ENCODE measurements at regions not wholly inside any gene's neighbourhood (a gene's known extent, or its start where the extent isn't known, plus 50 kb on each side); places are given as distances from the start of the nearest gene placed in this dataset.

GRCh38 chrX:117641913-117642656, 474.5 kb downstream of the KLHL13 start:
- DNase-seq (ENCODE audit: low read depth) = no peak
- in situ Hi-C loops (cut with HindIII; ENCODE audit: low sequenced_read_pairs) = no loop called here
- H3K4me3 ChIP-seq (ENCODE audit: low read depth, low read length) = no peak overlapping the region
- TF ChIP-seq CTCF (IDR thresholded peaks at IDR 0.05; ENCODE audit: low read depth, low read length, missing control alignments) = no peak

DNA sequence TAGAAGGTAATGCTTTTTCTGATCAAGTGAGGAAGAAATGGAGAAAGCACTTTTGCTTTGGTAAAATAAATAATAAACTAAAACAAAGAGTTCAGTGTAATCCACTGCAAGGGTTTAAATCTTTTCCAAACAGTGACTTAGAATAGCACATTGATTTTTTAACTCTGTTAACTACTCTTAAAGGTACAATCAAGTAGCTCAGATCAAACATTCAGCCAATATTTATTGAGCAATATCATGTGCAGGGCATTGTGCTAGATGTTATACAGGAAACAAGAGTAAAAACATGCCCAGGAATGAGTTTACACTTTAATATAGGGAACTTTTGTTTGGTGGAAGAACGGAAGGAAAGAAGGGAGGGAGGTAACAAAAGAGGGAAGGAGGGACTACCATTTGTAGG, 479.8 kb downstream of the KLHL13 start:
- no peak for DNase-seq (ENCODE audit: low read depth)
- no peak overlapping the region for H3K4me3 ChIP-seq (ENCODE audit: low read depth, low read length)
- TF ChIP-seq CTCF (IDR thresholded peaks at IDR 0.05; ENCODE audit: low read depth, low read length, missing control alignments) = no peak
- in situ Hi-C loops (cut with HindIII; ENCODE audit: low sequenced_read_pairs) = no loop called here

- no peak overlapping the region for H3K4me3 ChIP-seq (ENCODE audit: low read depth, low read length)
- no peak for TF ChIP-seq CTCF (IDR thresholded peaks at IDR 0.05; ENCODE audit: low read depth, low read length, missing control alignments)
- in situ Hi-C loops (cut with HindIII; ENCODE audit: low sequenced_read_pairs) = no loop called here
- DNase-seq (ENCODE audit: low read depth) = no peak
Measured at GRCh38 chrX:117633277-117633676, 483.3 kb downstream of the KLHL13 start.

DNA sequence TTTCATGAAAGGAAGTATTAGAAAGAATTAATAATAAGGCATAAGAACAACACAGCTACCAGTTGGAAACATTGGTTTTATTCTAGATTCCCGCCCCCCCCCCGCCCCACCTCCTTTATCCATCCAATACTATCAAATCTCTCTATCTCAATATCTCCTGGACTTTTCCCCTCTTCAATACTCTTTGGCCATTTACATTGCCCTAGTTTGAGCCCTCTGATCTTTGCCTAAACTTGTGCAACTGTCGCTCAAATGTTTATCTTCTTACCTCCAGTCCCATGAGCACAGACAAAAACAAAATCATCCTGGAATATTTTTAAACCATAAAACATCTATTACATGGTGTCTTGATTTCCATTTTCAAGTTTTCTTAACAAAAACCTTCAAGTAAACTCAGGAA, 488.2 kb downstream of the KLHL13 start:
- in situ Hi-C loops (cut with HindIII; ENCODE audit: low sequenced_read_pairs) = no loop called here
- DNase-seq (ENCODE audit: low read depth) = no peak
- no peak for TF ChIP-seq CTCF (IDR thresholded peaks at IDR 0.05; ENCODE audit: low read depth, low read length, missing control alignments)
- no peak overlapping the region for H3K4me3 ChIP-seq (ENCODE audit: low read depth, low read length)

DNA sequence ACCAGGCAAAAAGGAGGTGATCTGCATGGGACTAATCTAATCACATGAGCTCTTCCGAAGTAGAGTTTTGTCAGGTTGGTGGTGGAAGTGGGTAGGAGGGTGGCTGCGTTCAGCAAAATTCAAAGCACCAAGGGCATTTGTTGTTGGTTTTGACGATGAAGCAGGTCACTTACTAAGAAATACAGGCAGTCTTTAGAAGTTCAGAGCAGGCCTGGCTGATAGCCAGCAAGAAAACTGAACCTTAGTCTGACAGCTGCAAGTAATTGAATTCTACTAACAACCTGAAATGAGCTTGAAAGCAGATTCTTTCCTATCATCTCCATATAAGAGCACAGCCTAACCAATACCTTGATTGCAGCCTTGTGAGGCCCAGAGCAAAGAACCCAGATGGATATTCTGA, 505.8 kb downstream of the KLHL13 start:
- in situ Hi-C loops (cut with HindIII; ENCODE audit: low sequenced_read_pairs) = no loop called here
- no peak overlapping the region for H3K4me3 ChIP-seq (ENCODE audit: low read depth, low read length)
- no peak for DNase-seq (ENCODE audit: low read depth)
- no peak for TF ChIP-seq CTCF (IDR thresholded peaks at IDR 0.05; ENCODE audit: low read depth, low read length, missing control alignments)

DNA sequence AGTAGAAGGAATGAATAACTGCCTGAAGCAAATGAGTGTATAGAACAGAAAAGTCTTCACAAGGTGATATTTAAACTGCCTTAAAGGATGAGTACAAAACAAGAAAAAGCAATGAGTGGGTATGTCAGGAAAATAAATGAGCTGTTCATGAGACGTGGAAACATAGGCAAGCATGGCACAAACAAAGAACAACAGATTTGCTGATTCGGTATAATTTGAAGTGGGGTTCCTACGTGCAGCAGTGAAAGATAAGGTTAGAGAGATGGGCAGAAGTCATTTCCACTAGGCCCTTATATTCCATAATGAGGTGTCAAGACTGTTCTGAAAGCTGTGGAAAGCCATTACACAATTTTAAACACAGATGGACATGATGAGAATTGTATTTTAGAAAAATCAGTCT, 506.6 kb downstream of the KLHL13 start:
- DNase-seq (ENCODE audit: low read depth) = no peak
- no peak overlapping the region for H3K4me3 ChIP-seq (ENCODE audit: low read depth, low read length)
- in situ Hi-C loops (cut with HindIII; ENCODE audit: low sequenced_read_pairs) = no loop called here
- no peak for TF ChIP-seq CTCF (IDR thresholded peaks at IDR 0.05; ENCODE audit: low read depth, low read length, missing control alignments)

Data from astrocyte of the cerebellum (primary cell).